ENCODE measurements at regions not wholly inside any gene's neighbourhood (a gene's known extent, or its start where the extent isn't known, plus 50 kb on each side); places are given as distances from the start of the nearest gene placed in this dataset.

- no peak for DNase-seq
Observed at GRCh38 chr5:23367874-23368273, 139.5 kb upstream of the PRDM9 start.

GRCh38 chr5:23353286-23353685 lies 154.1 kb upstream of the PRDM9 start:
- no peak for DNase-seq

- no peak for DNase-seq
Observed at GRCh38 chr5:23352446-23352845, 155.0 kb upstream of the PRDM9 start.

- no peak for DNase-seq
Observed at GRCh38 chr5:23343121-23343520, 164.3 kb upstream of the PRDM9 start.

GRCh38 chr5:23332650-23333251 lies 174.7 kb upstream of the PRDM9 start:
- DNase-seq = no peak

- no peak for DNase-seq
Observed at GRCh38 chr5:23330726-23331125, 176.7 kb upstream of the PRDM9 start.

GRCh38 chr5:23319901-23320300 lies 187.5 kb upstream of the PRDM9 start:
- DNase-seq = no peak

- DNase-seq = no peak
Observed at GRCh38 chr5:23318960-23319359, 188.4 kb upstream of the PRDM9 start.

- DNase-seq = no peak
Observed at GRCh38 chr5:23318166-23318565, 189.2 kb upstream of the PRDM9 start.

GRCh38 chr5:23316060-23316591 lies 191.3 kb upstream of the PRDM9 start:
- DNase-seq = no peak

GRCh38 chr5:23314827-23315226 lies 192.6 kb upstream of the PRDM9 start:
- no peak for DNase-seq

GRCh38 chr5:23305055-23305454 lies 202.4 kb upstream of the PRDM9 start:
- DNase-seq = no peak

GRCh38 chr5:23303836-23304235 lies 203.6 kb upstream of the PRDM9 start:
- no peak for DNase-seq

- no peak for DNase-seq
Observed at GRCh38 chr5:23303435-23303834, 204.0 kb upstream of the PRDM9 start.

GRCh38 chr5:23302438-23302837 lies 205.0 kb upstream of the PRDM9 start:
- DNase-seq = no peak

GRCh38 chr5:23289162-23289561 lies 218.2 kb upstream of the PRDM9 start:
- DNase-seq = no peak

- no peak for DNase-seq
Observed at GRCh38 chr5:23284656-23285055, 222.8 kb upstream of the PRDM9 start.

- no peak for DNase-seq
Observed at GRCh38 chr5:23274171-23274570, 233.2 kb upstream of the PRDM9 start.

- DNase-seq = no peak
Observed at GRCh38 chr5:23269981-23270380, 237.4 kb upstream of the PRDM9 start.

- no peak for DNase-seq
Observed at GRCh38 chr5:23268136-23268535, 239.3 kb upstream of the PRDM9 start.

- no peak for DNase-seq
Observed at GRCh38 chr5:23260621-23261020, 246.8 kb upstream of the PRDM9 start.

- DNase-seq = no peak
Observed at GRCh38 chr5:23257656-23258055, 249.8 kb upstream of the PRDM9 start.

- no peak for DNase-seq
Observed at GRCh38 chr5:23253621-23254198, 253.7 kb upstream of the PRDM9 start.

- DNase-seq = no peak
Observed at GRCh38 chr5:23242891-23243290, 264.5 kb upstream of the PRDM9 start.

- DNase-seq = no peak
Observed at GRCh38 chr5:23235246-23235645, 272.2 kb upstream of the PRDM9 start.

Data from C1 segment of cervical spinal cord (tissue), 14 donors.